ENCODE measurements at regions not wholly inside any gene's neighbourhood (a gene's known extent, or its start where the extent isn't known, plus 50 kb on each side); places are given as distances from the start of the nearest gene placed in this dataset.
"Not testable (repeated sequence)": the region's sequence is repeated elsewhere in the genome, so short reads cannot be mapped to it uniquely, and the experiment has no call there.

GRCh38 chr1:222385262-222385661, 162.6 kb downstream of the HHIPL2 start:
- Histone ChIP-seq H3K27me3 (ENCODE audit: control insufficient read depth, low read length) (no peaks in the 10 kb centered on the region), H3K79me2 (ENCODE audit: control insufficient read depth, low read length) (no peaks in the 10 kb centered on the region), H3F3A (ENCODE audit: control insufficient read depth, insufficient read depth) (no peaks in the 10 kb centered on the region), H4K20me1 (ENCODE audit: control insufficient read depth, insufficient read depth, low read depth, low read length) (no peaks in the 10 kb centered on the region), H3K9me2 (replicated peaks; ENCODE audit: control insufficient read depth, low read length) (no peaks in the 10 kb centered on the region), H3K27ac (ENCODE audit: low read depth, low read length) (no peak overlapping the region), H3K4me3 (ENCODE audit: low read length) (no peak overlapping the region), H3K4me2 (ENCODE audit: low read length) (no peak overlapping the region), H3K4me1 (ENCODE audit: control insufficient read depth, low read length) (no peaks in the 10 kb centered on the region), H3K9me3 (ENCODE audit: control insufficient read depth, insufficient read depth, low read length) (no peaks in the 10 kb centered on the region), H3K36me3 (ENCODE audit: control insufficient read depth, low read length) (no peaks in the 10 kb centered on the region)
- TF ChIP-seq, protein P1, sequence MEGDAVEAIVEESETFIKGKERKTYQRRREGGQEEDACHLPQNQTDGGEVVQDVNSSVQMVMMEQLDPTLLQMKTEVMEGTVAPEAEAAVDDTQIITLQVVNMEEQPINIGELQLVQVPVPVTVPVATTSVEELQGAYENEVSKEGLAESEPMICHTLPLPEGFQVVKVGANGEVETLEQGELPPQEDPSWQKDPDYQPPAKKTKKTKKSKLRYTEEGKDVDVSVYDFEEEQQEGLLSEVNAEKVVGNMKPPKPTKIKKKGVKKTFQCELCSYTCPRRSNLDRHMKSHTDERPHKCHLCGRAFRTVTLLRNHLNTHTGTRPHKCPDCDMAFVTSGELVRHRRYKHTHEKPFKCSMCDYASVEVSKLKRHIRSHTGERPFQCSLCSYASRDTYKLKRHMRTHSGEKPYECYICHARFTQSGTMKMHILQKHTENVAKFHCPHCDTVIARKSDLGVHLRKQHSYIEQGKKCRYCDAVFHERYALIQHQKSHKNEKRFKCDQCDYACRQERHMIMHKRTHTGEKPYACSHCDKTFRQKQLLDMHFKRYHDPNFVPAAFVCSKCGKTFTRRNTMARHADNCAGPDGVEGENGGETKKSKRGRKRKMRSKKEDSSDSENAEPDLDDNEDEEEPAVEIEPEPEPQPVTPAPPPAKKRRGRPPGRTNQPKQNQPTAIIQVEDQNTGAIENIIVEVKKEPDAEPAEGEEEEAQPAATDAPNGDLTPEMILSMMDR (IDR thresholded peaks at IDR 0.05; ENCODE audit: low read depth, low read length, poor library complexity, severe bottlenecking): no peak
- no peak for TF ChIP-seq EZH2phosphoT487 (IDR thresholded peaks at IDR 0.05; ENCODE audit: borderline replicate concordance, low read length)

GRCh38 chr1:222384531-222384930, 163.4 kb downstream of the HHIPL2 start:
- H3K4me2 ChIP-seq (ENCODE audit: low read length): no peak overlapping the region
- H4K20me1 ChIP-seq (ENCODE audit: control insufficient read depth, insufficient read depth, low read depth, low read length): no peaks in the 10 kb centered on the region
- H3K27ac ChIP-seq (ENCODE audit: low read depth, low read length): no peak overlapping the region
- no peaks in the 10 kb centered on the region for H3K9me3 ChIP-seq (ENCODE audit: control insufficient read depth, insufficient read depth, low read length)
- H3K4me1 ChIP-seq (ENCODE audit: control insufficient read depth, low read length): no peaks in the 10 kb centered on the region
- TF ChIP-seq, protein P1 (IDR thresholded peaks at IDR 0.05; ENCODE audit: low read depth, low read length, poor library complexity, severe bottlenecking): no peak
- TF ChIP-seq EZH2phosphoT487 (IDR thresholded peaks at IDR 0.05; ENCODE audit: borderline replicate concordance, low read length): no peak
- H3K79me2 ChIP-seq (ENCODE audit: control insufficient read depth, low read length): no peaks in the 10 kb centered on the region
- H3K36me3 ChIP-seq (ENCODE audit: control insufficient read depth, low read length): no peaks in the 10 kb centered on the region
- no peaks in the 10 kb centered on the region for H3K27me3 ChIP-seq (ENCODE audit: control insufficient read depth, low read length)
- H3F3A ChIP-seq (ENCODE audit: control insufficient read depth, insufficient read depth): no peaks in the 10 kb centered on the region
- no peak overlapping the region for H3K4me3 ChIP-seq (ENCODE audit: low read length)
- H3K9me2 ChIP-seq (replicated peaks; ENCODE audit: control insufficient read depth, low read length): no peaks in the 10 kb centered on the region

- H3F3A ChIP-seq (ENCODE audit: control insufficient read depth, insufficient read depth): no peaks in the 10 kb centered on the region
- H3K9me2 ChIP-seq (replicated peaks; ENCODE audit: control insufficient read depth, low read length): no peaks in the 10 kb centered on the region
- H3K4me1 ChIP-seq (ENCODE audit: control insufficient read depth, low read length): no peaks in the 10 kb centered on the region
- no peak overlapping the region for H3K4me3 ChIP-seq (ENCODE audit: low read length)
- H3K9me3 ChIP-seq (ENCODE audit: control insufficient read depth, insufficient read depth, low read length): no peaks in the 10 kb centered on the region
- no peaks in the 10 kb centered on the region for H3K27me3 ChIP-seq (ENCODE audit: control insufficient read depth, low read length)
- no peak for TF ChIP-seq EZH2phosphoT487 (IDR thresholded peaks at IDR 0.05; ENCODE audit: borderline replicate concordance, low read length)
- no peak overlapping the region for H3K27ac ChIP-seq (ENCODE audit: low read depth, low read length)
- H3K4me2 ChIP-seq (ENCODE audit: low read length): no peak overlapping the region
- no peaks in the 10 kb centered on the region for H4K20me1 ChIP-seq (ENCODE audit: control insufficient read depth, insufficient read depth, low read depth, low read length)
- no peaks in the 10 kb centered on the region for H3K36me3 ChIP-seq (ENCODE audit: control insufficient read depth, low read length)
- no peaks in the 10 kb centered on the region for H3K79me2 ChIP-seq (ENCODE audit: control insufficient read depth, low read length)
Observed at GRCh38 chr1:222382171-222382570, 165.7 kb downstream of the HHIPL2 start.

GRCh38 chr1:222377428-222378088, 170.3 kb downstream of the HHIPL2 start:
- Histone ChIP-seq H3K36me3 (ENCODE audit: control insufficient read depth, low read length) (no peaks in the 10 kb centered on the region), H3K9me2 (replicated peaks; ENCODE audit: control insufficient read depth, low read length) (no peaks in the 10 kb centered on the region), H4K20me1 (ENCODE audit: control insufficient read depth, insufficient read depth, low read depth, low read length) (no peaks in the 10 kb centered on the region), H3F3A (ENCODE audit: control insufficient read depth, insufficient read depth) (no peaks in the 10 kb centered on the region), H3K27me3 (ENCODE audit: control insufficient read depth, low read length) (no peaks in the 10 kb centered on the region), H3K9me3 (ENCODE audit: control insufficient read depth, insufficient read depth, low read length) (no peaks in the 10 kb centered on the region), H3K4me3 (ENCODE audit: low read length) (no peak overlapping the region), H3K27ac (ENCODE audit: low read depth, low read length) (no peak overlapping the region), H3K4me1 (ENCODE audit: control insufficient read depth, low read length) (no peaks in the 10 kb centered on the region), H3K79me2 (ENCODE audit: control insufficient read depth, low read length) (no peaks in the 10 kb centered on the region), H3K4me2 (ENCODE audit: low read length) (no peak overlapping the region)
- no peak for TF ChIP-seq EZH2phosphoT487 (IDR thresholded peaks at IDR 0.05; ENCODE audit: borderline replicate concordance, low read length)

GRCh38 chr1:222376791-222377190, 171.1 kb downstream of the HHIPL2 start:
- H3K4me2 ChIP-seq (ENCODE audit: low read length); H3K9me2 ChIP-seq (replicated peaks; ENCODE audit: control insufficient read depth, low read length); H3K4me1 ChIP-seq (ENCODE audit: control insufficient read depth, low read length); H3F3A ChIP-seq (ENCODE audit: control insufficient read depth, insufficient read depth); H3K9me3 ChIP-seq (ENCODE audit: control insufficient read depth, insufficient read depth, low read length); H3K4me3 ChIP-seq (ENCODE audit: low read length); H3K79me2 ChIP-seq (ENCODE audit: control insufficient read depth, low read length); H4K20me1 ChIP-seq (ENCODE audit: control insufficient read depth, insufficient read depth, low read depth, low read length); H3K27ac ChIP-seq (ENCODE audit: low read depth, low read length); H3K27me3 ChIP-seq (ENCODE audit: control insufficient read depth, low read length); H3K36me3 ChIP-seq (ENCODE audit: control insufficient read depth, low read length): not testable (repeated sequence)
